ENCODE measurements at regions not wholly inside any gene's neighbourhood (a gene's known extent, or its start where the extent isn't known, plus 50 kb on each side); places are given as distances from the start of the nearest gene placed in this dataset.
"Not testable (repeated sequence)": the region's sequence is repeated elsewhere in the genome, so short reads cannot be mapped to it uniquely, and the experiment has no call there.

DNA sequence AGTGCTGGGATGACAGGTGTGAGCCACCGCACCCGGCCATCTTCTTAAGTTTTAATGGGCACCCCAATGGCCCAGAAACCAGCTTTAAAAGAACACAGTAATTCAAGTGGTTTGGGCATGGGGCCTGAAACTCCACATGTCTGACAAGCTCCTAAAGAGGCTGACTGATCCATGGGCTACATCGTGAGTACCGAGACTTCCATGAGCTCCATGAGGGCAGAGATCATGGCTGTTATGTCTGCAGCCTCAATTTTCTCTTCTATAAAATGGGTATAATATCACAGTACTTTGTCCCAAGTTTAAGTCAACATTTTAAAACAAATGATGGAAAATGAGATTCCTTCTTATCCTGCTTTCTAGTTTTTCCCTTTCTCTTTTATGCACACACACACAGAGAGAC is 397.6 kb upstream of the MAF start:
- no peak for DNase-seq

DNA sequence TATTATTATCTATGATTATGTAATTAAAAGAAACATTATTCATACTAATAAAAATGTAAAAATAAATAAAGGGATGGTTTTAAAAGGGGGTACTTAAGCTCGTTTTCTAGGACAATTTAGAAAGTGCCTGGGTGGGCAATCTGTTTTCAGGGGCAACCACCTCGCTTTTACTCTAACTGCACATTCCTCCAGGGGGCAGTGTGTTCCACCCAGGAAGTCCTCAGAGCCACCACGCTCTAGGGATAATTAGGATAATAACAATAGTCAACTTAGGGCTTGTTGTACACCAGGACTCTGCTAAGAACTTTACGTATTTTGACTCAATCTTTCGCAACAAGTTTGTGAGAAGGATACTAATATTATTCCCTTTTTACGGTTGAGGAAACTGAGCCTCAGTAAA is 396.7 kb upstream of the MAF start:
- no peak for DNase-seq

DNA sequence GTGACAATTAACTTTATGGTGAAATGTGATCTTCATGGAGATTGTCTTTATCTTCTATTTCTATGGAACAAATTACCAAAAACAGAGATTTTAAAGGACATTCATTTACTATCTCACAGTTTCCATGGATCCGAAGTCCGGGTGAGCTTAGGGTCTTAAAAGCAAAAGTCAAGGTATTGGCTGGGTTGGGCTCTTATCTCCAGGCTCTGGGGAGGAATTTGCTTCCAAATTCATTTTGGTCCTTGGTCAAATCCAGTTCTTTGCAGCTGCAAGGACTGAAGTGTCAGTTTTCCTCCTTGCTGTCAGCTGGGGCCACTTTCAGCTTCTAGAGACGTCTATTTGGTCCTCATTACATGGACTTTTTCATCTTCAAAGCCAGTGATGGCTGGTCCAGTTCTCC is 395.8 kb upstream of the MAF start:
- DNase-seq: no peak

DNA sequence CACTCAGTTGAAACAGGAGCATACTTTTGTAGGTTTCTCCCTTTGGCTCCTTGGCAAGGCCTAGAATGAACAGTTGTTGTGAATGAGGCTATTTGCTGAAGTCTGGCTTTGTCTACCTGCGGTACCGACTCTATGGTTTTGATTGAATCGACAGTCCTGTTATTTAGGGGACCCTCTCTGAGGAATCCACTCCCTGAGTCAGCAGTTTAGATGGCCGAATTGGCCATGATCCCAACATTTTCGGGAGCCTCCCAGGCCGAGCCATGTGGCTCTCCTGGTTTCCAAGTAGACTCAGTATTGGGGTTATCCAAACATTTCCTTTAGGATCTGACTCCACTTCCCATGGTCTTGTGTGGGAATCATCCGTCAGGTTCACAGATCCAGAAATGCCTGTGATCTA is 394.8 kb upstream of the MAF start:
- no peak for DNase-seq

DNA sequence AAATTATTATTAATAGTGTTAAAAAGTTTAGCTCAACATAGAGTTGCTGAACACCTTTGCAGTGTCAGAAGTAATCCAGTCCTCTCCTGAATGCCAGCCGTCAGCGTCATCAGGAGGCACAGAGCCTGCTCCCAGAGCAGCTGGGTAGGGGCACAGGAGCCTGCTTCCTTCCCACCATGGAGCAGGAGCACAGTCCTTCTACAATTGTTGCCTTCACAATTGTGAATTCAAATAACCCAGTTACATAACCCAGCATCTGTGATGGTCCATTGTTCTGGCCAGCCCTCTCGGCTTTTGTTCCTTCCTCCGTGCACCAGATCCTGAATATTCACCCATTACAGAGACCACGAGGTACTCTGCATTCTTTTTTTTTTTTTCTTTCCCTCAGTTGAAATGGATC is 393.9 kb upstream of the MAF start:
- no peak for DNase-seq

DNA sequence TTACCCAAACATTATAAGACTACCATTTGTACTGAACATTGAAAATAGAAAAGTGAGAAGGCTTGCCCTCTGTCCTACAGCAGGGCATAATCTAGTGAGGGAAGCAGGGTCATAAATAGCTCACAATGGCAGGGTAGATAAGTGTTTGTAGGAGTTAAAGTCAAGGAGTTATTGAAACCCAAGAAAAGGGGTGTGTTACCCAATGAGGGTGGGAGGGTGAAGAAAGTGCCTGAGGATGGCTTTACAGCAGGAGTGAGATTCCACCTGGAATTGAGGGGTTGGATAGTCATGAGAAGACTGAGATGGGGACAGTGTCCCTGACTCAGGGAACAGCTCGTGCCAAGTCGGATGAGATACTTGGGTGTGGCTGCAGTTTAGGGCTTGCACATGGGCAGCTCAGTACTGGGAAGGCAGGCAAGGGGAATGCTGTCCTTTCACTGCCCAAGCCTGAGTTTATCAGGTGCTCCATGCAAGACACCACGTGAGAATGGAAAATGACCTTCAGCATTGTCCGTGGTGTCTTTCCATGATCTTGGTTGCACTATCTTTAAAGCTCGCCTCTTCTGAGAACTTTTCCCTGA is 393.2 kb upstream of the MAF start:
- DNase-seq: no peak

DNA sequence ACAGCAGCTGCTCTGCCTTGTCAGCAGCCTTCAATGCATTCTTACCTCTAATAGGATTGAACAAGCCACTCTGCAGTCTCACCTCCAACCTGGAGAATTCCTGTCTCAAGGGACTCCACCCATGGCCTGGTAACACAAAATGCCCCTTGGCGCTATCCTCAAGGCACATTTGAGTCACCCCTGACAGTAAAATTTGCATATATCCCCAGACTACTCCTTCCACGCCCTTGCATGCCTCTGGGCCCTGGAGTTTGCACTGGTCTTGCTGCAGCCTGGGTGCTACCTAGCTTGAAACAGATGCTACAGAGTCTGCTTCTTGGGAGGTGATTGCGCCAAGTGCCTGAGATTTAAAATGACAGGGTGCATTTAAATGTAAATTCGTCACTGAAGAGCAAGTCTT is 391.4 kb upstream of the MAF start:
- no peak for DNase-seq

DNA sequence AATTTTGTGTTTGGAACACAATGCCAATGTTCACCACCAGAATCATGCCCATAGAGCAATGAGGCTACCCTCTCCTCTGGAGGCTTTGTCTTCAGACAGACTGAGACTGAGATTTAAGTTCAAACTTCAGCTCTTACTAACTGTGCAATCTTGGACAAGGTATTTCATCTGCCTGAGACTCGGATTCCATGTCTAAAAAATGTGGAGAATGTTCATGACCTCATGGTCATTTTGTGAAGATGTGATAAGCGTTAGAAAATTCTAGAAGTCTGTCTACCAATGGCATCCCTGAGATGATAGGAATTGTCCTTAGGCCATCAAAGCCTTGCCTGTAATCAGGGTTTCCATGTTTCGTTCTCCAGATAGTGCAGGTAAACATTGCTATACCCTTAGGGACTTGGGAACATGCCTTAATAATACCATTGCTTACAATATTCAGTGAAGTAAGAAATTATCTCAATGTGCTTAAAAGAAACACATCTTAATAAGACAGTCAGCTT is 388.2 kb upstream of the MAF start:
- DNase-seq: no peak

DNA sequence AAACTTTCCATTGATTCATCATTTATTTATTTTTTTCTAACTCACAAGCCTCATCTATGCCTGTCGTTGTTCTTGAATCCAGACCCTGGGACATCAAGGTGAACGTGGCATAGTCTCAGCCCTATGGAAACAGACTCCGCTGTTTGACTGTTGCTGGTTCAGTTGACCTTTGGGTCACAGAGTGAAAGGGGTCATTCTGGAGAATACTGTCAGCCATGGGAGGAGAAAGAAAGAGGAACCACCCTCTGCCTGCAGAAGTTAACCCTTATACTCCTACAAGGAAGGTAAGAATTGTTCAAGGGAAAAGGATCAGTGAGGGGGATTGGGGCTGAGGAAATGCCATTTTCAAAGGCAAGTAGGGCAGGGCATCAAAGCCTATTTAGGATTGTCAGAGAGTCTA is 387.6 kb upstream of the MAF start:
- no peak for DNase-seq

DNA sequence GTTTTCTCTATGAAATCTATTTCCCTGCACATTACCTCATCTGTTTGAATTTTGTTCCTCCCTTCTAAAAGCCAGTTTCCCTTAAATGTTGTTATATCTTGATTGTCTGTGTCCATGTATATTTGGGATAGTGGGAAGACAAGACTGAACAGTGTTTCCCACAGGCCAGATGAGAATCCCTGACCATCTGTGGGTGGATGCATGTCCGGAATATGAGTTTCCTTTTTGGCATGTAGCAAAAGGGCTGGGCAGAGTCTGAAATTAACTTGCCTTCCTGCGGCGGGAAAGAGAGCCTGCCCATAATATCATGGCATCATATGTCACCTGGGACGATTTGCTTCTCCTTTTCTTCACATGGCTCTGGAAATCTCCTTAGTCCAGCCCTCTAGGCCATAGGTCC is 385.8 kb upstream of the MAF start:
- DNase-seq: no peak

DNA sequence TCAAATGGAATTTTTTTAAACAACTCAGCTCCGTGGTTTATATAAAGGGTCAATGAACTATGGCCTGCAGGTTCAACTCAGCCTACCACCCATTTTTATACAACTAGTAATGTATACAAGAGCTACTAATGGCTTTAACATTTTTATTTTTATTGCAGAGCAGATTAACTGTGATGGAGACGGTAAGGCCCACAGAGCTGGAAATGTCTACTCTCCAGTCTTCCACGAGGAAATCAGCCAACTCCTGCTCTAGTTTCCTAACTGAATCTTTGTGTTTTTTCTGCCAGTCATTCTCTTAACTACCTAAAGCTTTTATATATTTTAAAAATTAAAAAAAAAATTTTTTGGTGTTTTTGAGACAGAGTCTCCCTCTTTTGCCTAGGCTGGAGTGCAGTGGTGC is 385.1 kb upstream of the MAF start:
- no peak for DNase-seq

DNA sequence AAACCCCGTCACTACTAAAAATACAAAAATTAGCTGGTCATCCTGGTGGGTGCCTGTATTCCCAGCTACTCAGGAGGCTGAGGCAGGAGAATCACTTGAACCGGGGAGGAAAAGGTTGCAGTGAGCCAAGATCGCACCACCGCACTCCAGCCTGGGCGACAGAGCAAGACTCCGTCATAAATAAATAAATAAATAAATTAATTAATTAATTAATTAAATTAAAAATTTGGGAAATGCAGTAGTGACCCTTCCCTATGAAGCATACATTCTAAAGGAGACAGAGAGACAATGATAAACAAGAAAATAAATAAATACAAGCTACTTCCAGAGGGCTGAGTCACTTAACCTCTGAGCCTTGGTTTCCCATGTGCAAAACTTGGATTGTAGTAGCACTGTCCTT is 383.6 kb upstream of the MAF start:
- not testable (repeated sequence) for DNase-seq

DNA sequence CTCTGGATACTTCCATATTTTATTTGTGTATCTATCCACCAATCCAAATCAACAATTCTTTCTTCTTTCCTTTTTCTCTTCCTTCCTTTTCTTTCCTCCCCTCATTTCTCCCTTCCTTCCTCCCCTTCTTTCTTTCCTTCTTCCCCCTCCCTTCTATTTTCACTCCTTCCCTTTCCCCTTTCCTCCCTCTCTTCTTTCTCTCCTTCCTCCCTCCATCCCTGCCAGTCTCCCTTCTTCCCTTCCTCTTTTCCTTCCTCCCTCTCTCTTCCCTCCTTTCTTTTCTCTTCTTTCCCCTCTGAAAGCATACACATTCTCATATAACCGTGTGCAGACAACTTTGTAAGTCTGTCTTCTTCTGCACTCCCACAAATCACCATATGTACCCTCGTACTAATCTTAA is 382.3 kb upstream of the MAF start:
- no peak for DNase-seq

DNA sequence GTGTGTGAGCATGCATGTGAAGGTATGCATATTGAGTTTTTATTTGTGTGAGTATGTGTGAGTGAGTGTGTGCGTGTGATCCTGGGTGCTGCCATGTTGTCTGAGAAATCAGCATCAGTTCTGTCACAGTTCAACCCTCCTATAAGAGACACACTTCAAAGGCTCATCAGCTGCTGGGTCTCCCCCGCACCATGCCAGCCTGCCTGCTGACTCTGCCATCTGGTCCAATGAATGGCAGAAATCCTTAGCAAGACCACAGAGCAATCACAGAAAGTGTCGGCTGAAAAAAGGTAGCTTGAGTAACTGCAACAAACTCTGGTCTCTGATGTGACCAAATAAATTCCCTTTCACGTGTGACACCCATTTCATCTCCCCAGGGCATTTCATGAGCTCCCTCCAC is 381.8 kb upstream of the MAF start:
- DNase-seq: no peak

DNA sequence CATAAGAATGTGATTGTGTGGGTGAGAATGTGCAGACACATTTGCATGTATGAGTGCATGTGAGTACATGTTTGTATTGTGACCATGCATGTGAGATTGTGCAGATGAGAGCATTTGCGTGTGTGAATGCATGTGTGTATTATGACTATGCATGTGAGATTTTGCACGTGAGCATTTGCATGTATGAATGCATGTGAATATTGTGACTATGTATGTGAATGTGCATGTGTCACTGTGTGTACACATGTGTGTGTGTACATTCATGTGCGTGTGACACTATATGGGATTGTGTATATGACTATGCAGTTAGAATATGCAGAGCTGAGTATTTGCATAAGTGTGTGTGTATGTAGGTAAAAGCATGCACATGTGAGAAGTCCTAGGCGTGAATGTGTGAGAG is 381.3 kb upstream of the MAF start:
- no peak for DNase-seq

DNA sequence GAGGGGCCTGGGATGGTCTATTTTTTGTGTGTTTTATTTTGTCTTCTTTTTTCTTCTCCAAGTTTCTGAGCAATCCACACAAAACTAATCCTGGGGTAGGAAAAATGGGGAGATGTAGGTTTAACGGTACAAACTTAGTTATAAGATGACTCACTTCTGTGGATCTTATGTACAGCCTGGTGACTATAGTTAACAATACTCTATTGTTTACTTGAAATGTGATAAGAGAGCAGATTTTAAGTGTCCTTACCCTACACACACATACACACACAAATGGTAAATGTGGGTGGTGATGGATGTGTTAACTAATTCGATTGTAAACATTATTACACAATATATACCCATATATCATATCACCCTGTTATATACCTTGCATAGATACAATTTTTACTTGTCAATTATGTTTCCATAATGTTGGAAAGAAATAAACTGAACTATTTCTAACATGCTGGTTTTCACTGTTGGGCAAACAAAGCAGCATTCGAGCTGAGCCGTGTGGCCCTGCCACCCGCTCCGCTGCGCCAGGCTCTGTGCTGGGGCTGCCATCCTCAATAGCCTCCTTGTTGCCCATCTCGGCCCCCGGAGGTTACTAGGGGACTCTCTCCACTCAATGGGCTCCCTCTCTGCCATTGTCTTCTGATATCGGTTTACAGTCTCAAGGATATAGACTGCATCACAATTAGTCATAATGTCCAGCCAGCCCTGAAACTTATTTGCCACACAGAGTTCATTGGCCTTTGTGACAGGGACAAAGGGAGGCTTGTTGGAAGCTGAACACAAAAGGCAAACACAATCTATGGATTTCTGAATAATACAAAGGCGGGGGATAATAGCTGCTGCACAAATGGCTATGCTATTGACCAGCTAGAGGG is 380.3 kb upstream of the MAF start:
- DNase-seq: no peak

DNA sequence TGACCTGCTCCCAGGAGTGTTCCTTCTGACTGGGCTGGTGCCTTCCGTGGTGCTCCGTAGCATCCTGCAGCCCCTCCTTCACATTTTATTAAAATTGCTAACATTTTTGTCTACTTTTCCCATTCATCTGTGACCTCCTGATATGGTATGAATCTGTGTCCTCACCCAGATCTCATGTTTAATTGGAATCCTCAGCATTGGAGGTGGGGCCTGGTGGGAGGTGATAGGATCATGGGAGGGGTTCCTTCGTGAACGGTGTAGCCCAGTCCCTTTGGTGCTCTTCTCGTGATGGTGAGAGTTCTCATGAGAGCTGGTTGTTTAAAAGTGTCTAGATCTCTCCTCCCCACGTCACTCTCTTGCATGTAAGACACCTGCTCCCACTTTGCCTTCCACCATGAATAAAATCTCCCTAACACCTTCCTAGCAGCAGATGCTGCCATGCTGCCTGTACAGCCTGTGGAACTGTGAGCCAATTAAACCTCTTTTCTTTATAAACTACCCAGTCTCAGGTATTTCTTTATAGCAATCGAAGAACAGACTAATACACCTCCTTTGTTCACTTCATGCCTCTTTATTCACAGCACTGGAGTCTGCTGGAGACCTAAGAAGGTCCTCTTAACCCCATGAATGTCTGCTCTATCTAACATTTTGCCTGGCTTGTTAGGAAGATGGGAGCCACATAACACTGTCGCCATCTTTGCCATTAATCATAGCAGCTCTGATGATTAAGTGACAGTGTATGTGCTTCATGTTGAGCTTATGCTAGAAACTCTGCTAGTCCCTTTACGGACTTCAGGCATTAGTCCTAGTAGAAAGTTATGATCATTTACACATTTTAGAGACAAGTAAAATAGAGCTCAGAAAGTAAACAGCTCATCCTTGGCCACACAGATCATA is 377.7 kb upstream of the MAF start:
- no peak for DNase-seq

DNA sequence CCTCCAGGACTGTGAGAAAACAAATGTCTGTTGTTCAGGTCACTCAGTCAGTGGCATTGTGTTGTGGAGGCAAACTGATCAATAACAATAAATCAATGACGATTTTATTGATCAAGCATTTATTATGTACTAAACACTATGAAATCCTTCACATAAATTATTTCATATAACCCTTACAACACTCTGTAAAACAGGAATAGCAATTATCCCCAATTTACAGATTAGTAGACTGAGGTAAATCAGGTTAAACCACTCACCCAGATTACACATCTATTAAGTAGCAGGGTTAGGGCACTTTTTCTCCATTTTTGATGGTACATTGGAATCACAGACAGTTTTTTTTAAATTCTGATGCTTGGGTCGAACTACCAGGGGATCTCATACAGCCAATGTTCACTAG is 372.8 kb upstream of the MAF start:
- DNase-seq: no peak

DNA sequence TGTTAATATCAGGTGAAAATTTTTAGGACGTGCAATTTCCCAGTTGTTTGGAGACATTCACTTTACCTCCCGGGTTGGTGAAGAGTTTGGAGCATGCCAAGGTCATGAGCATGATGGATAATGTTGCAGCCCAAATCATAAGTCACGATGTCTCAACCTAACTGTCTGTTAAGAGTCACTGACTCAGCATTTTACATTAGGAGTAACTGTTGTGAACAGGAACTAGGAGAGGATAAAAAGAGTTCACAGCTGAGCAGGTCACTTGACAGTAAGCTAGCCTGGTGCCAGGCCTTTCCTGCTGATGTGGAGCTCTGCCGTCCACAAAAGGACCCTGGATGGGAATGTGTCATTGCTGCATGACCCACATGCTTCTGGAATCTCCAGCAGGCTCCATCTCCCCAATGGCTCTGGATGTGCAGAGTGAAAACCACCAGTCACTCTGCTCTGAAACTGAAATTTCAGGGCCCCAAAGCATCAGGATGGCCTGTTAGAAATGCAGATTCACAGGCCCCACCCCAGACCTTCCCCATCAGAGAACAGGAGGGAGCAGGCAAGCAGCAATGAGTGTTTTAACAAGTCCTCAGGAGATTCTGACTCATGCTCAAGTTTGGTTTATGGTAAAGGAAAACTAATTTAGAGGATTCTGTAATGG is 371.6 kb upstream of the MAF start:
- DNase-seq: peak; percentile 9

DNA sequence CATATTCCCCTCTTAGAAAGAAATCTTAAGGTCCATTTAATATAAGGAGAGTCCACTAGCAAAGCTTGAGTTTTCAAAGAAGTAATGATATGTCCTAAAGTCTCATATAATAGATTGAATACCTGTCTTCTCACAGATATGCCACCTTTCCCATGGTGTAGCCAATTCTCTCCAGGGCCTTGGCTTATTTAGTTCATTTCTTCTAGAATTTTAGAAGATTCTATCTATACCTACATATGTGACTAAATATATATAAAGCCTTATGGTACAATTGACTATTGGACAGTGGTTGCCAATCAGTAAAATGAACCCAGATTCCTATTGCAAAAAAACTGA is 370.7 kb upstream of the MAF start:
- no peak for DNase-seq

DNA sequence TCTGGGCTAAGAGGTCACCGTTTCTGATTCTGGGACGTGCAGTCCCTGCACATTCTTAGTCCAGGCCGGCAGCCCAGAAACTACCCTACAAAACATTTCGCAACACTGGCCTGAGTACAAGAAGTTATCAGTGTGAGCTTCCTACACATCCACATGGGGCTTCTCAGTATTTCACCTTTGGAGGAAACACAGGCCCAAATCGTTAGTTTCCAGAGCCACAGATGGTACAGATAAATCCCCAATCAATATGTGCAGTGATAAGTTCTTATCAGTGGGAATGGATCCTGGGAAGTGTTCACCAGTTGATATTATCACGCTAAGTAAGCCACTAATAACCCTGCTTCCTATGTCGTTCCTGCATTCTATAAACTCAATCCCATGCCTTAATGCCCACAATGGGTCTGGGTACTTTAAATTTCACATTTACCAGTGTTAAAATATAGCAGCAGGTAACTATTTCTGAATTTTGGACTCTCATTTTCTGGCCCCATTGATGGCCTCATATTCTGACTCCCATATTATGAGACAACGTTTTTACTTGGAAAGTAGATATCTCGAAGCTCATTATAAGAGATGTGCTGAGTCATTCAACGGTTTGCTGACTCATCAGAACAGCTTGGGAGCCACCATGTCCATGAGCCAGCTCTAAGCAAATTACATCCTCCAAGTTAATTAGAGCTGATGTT is 370.2 kb upstream of the MAF start:
- DNase-seq: no peak

DNA sequence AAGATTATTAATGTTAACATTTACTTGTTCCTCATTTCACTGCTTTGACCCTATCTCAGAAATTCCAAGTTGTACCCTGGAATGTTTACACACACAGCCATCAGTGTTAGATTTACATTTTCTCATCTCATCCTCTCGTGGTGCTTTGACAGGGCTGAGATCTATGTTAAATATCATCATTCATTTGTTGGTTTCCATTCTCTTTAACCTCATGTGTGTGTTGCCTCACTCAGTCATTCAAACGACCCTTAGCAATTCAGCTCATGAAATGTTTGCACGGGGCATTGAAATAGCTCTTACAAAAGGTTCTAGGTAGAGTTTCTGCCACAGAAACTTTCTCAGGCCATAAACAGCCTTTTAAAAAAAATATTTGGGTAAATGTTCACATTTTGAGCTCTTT is 369.6 kb upstream of the MAF start:
- DNase-seq: no peak

DNA sequence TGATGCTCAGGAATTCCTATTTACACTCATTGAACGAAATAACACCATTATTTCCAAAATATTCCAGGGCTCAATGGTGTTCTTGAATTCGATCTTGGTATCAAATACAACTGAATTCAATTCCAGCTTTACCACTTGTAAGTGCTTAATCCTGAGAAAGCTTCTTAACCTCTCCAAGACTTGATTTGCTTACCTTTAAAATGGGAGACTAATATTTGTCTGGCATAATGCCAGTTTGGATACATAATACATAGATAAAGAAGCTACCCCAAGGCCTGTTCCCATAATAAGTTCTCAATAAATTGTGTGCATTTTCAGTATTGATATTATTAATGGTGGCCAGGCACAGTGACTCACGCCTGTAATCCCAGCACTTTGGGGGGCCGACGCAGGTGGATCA is 368.9 kb upstream of the MAF start:
- no peak for DNase-seq

Data from inflammatory macrophage treated with lipopolysaccharide for 4 hours (primary cell).